CD4-positive, alpha-beta T cell treated with Interleukin-4 for 1 hour (primary cell): ENCODE measurements at regions not wholly inside any gene's neighbourhood (a gene's known extent, or its start where the extent isn't known, plus 50 kb on each side); places are given as distances from the start of the nearest gene placed in this dataset.

Source experiments
- DNase-seq, 2 donors: peaks; one replicate each; pipeline ENCODE4 v3.0.0-alpha.2; 2020 to 2022

DNA sequence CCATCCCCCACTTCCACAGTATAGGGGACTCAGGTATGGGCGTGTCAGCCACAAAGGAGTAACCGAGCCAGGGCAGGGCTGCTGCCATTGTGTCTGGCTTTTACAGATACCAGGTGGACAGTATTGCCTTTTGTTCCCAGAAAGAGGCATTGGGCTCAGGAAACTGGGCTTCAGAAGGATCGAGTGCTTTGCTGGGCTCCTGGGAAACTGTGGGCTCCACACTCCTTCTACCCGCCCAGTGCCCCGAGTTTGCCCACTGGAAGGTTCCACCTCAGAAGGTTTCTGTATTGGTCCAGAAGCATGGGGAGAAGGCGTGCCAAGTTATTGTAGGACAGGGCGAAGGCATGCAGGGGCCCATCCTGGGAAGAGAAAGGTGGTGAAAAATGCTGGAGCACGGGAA is 894.4 kb downstream of the TBC1D22A start:
- no peak for DNase-seq

DNA sequence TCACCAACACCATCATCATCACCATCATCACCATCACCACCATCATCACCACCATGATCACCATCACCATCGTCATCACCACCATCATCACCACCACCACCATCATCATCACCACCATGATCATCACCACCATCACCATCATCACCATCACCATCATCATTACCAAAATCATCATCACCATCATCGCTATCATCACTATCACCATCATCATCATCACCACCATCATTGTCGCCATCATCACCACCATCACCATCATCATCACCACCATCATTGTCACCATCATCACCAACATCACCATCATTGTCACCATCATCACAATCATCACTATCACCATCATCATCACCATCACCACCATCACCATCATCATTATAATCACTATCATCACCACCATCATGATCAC is 893.5 kb downstream of the TBC1D22A start:
- DNase-seq: no peak

DNA sequence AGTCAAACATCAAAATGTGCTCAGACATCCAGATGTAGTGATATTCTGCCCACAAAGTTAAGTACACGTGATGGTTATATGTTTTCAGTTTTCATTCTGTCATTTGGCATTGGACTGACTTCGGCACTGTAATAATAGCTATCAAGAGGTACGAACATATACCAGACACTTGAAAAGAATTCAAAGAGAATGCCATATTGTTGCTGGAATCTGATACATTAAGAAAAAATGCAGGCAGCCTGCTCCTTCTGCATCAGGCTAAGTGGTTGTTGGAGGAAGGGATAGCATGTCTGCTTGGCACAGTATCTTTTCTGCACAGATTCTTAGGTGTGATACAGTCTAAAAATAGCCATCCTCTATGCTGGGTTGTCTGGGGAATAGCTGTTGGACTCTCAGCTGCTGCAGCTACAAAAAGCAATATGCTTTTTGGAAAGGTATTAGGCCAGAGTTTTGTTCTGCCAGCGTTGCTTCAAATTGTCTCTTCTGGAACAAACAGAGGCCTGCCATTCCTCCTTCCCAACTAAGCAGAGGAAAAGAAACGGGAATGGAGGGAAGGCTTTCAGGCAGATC is 892.6 kb downstream of the TBC1D22A start:
- DNase-seq: no peak

DNA sequence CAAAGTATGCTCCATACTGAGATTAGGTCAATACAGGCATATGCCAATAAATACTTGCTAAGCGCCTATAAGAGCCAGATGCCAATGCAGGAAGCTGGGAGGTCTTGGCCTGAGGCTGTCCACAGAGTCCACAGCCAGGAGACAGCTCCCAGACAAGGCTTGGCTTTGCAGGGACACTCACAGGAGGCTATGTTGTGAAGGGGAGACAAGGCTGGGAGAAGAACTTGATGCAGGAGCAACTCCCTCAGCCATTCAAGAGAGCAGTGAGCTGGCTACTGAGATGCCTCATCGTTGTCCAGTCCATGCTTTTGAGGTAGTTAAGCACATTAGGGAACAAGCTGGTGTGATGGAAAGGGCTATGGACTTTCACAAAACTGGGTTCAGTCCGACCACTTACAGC is 891.5 kb downstream of the TBC1D22A start:
- DNase-seq: no peak

DNA sequence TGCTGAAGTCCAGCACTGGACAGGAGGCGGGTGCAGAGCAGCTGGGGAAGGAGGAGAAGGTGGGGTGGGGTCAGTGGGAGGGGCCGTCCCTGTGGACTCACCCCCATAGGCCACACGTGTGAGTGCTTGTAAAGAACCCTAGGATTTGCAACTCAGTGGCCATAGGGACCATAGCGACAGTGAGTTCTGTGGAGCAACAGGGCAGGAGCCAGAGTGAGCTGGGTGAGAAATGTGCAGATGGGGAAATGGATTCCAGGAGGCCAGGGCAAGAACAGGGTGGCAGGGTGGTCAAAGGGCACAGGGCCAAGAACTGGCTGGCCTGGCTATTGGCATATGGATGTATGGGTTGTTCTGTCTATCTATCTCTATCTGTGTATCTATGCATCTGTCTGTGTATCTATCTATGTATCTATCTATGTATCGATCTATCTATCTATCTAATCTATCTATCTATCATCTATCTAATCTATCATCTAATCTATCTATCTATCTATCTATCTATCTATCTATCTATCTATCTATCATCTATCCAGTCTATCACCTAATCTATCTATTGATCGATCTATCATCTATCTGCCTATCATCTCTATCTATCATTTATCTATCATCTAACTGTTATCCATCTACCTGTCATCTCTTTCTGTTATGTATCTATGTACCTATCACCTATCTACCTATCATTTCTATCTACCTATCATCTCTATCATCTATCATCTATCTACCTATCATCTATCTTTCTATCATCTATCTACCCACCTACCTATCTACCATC is 889.0 kb downstream of the TBC1D22A start:
- no peak for DNase-seq

DNA sequence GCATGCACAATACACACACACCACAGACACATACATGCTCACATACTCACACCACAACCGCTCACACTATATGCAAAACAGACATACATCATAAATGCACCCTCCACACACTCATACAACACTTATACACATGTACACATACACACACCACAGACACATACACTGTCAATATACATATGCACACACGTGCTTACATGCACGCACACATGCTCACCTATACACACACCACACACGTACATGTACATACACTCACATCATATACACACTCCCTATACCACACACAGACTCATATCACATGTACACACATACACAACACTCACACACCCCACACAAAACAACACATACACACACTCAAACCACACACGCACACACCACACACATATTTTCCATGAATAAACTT is 885.3 kb downstream of the TBC1D22A start:
- DNase-seq: no peak

DNA sequence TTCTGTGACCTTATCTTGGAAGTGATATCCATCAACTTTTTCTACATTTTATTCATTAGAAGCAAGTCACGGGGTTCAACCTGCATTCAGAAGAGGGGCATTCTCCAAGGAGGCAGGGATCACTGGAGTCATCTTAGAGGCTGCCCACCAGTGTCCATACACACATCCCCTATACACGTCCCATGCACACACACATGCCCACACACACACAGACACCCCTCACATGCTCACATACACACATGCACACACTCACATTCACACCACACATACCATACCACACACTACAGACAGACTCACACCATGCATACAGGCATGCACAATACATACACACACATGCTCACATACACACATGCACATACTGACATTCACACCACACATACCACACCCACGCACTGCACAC is 884.7 kb downstream of the TBC1D22A start:
- DNase-seq: no peak

DNA sequence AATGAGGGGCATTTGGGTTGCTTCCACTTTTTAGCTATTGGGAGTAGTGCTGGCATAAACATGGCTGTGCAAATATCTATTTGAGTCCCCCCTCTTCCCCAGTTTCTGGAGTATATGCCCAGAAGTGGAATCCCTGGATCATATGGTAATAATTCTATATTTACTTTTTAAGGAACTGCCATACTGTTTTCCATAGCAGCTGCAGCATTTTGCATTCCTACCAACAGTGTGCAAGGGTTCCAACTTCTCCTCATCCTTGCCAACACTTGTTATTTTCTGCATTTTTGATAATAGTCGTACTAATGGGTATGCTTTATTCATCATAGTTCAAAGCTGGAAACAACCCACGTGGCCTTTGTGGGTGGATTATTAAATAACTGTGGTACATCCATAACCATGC is 883.5 kb downstream of the TBC1D22A start:
- DNase-seq: no peak

DNA sequence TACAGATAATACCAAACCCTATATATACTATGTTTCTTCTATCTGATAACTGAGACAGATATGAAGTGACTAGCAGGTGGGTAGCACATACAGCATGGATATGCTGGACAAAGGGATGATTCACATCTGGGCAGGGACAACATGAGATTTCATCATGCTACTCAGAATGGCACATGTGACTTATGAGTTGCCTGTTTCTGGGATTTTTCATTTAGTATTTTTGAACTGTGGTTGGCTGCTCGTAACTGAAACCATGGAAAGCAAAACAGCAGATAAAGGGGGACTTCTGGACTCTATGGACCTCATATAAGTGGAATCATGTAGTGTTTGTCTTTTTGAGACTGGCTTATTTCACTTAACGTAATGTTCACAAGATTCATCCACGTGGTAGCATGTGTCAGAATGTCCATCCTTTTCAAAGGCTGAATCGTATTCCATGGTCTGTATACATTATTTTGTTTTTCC is 883.0 kb downstream of the TBC1D22A start:
- DNase-seq: no peak

DNA sequence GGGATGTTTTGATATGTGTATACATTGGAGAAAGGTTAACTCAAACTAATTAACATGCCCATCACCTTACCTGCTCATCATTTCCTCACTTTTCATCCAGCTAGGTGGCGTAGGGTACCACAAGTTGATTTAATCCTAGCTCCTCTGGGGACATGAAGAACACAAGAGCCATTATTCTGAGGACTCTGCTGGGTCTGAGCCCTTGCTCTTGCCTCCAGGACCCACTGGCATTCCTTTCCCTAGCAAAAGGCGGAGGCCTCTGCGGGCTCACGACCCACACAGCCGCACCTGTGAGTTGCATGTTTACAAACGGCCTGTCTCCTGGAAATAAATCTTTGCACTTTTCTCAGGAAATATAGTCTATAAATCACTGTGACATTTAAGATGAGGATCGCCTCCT is 871.9 kb downstream of the TBC1D22A start:
- no peak for DNase-seq

DNA sequence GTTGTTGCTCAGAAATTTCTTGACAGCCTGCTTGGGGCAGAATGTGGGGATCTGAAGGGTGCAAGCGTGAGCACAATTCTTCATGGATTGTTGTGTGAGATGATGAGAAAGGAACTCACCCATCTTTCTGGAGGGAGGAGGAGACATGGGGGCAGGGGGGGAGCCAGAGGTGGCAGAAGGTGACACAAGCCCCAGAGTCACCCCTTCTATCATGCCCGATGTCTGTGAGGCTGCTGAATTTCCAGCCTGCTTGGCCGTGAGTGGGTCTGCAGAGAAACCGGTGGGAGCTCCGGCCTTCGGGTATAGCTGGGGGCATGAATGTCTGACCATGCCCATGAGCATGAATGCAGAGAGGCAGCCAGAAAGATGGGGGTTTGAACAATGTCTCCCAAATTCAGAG is 870.7 kb downstream of the TBC1D22A start:
- DNase-seq: no peak

DNA sequence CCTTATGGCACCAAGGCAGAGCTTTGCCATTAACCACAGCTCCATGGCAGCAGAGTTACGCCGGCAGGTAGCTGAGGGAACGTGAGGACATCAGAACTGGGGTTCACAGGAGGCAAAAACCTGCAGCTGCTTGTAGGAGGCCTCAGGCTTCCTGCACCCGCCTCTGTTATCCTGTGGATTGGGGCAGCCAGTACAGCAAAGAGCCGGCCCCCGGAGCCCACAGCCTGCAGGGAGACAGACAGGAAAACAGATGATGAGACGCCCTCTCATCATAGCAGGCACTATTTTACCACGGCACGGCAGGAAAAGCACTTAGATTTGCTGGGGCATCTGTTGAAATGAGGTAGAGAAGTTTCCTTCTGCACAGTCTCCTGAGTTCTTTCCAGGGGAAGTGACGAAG is 870.3 kb downstream of the TBC1D22A start:
- DNase-seq: no peak

DNA sequence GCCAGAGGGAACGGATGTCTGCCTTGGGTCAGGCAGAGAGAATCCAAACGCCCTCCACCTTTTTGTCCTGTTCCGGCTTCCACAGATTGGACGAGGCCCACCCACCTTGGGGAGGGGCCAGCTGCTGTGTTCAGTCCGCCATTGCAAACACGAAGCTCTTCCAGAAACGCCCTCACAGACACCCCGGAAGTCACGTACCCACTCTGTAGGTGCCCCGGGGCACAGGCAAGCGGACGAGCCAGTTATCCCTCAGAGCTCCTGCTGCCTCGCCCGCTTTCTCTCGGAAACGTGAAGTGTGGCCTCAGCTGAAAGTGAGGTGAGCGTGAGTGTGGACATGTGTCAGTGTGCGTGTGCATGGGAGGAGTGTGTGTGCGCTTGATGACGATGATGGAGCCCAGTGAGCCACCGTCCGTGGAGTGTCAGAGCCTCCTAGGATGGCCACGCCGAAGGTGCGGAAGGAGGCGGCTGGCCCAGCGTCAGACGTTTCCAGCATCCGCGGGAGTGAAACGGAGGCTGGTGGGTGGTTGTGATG is 869.2 kb downstream of the TBC1D22A start:
- DNase-seq: peak in 1 of 2 donors; percentile 8

DNA sequence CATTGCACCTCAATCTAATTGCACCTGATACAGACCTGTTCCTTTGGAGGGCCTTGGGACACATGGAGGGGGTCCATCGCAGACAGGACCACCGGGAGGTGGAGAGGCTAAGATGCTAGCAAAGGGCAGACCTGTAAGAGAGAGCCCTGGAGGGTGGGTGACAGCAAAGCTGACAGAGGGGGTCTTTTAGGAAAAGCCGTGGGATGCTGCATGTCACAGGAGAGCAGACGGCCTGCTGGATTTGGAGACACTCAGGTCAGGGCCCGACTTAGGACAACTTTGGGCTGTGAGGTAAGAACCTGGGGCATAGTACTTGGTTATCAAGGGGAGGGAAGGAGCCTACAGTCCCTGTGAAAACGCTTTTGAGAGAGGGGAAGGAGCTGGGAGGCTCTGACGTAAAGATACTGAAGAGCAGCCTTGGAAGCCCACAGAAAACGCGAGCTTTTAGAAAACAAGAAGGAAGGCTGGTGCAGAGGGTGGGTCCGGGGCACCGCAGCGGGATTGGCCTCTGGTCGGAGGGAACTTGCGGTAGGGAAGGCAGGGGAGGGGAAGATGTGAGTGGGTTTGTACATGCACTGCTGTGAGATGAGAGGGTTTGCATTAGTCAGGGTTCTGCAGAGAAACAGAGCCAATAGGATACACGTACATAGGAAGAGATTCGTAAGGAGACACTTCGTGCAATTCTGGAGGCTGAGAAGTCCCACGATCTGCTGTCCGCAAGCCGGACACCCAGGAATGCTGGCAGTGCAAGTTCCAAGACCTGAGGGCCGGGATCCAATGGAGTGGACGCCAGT is 868.5 kb downstream of the TBC1D22A start:
- no peak for DNase-seq

DNA sequence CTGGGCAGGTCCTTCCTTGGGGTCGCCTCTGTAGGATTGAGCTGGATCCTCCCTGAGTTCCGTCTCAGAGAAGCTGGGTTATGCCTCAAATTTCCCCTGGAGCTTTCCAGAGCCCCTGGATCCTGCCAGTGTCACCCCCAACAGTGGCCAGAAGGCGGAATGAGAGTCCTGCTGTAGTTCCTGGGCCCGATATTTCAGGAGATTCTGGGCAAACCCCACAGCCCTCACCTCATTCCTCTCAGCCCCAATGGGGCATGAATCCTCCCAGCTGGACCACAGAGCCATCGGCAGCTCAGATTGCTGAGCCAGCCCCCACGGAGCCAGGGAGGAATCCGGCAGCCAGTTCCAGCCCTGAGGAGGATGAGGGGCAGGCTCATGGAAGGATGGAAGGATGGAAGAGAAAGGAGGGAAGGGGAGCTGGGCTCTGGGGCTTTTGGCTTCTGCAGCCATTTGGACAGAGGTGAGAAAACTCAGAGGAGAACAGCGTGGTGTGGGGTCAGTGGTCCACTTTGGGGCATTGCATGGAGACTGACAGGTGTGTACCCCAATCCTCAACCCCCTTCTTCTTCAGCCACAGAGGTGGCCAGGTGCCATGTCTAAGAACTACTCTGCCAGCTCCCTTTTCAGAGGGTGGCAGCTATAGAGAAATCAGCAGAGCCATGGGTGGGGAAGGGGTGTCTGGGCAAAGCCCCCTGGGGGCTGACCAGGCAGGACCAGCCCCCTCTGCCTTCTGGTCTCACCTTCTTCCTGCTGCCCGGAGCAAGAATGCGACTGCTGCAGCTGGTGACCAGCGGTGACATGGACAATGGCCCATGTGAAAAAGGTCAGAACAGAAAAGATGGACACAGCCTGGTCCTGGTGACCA is 867.6 kb downstream of the TBC1D22A start:
- DNase-seq: peak in 1 of 2 donors; percentile 10

DNA sequence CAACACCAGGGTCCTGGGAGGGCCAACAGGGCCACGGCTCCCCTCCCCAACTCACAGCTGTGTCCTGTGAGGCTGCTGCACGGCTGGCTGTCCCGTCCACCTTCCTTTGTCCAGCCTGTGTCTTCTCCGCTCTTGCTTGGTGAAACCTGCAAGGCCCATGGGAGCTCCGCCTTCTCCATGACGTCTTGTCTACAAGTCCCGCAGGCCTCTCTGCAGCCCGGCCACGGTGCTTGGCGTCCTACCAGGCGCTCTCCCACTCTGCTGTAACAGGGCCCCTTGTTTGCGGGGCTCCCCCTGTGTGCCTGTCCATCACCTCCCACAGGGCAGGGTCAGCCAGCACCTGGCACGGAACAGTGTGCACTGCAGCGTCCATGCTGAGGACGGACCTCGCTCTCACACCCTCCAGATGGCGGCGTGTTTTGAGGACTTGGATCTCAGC is 866.8 kb downstream of the TBC1D22A start:
- DNase-seq: peak in 1 of 2 donors; percentile 8

DNA sequence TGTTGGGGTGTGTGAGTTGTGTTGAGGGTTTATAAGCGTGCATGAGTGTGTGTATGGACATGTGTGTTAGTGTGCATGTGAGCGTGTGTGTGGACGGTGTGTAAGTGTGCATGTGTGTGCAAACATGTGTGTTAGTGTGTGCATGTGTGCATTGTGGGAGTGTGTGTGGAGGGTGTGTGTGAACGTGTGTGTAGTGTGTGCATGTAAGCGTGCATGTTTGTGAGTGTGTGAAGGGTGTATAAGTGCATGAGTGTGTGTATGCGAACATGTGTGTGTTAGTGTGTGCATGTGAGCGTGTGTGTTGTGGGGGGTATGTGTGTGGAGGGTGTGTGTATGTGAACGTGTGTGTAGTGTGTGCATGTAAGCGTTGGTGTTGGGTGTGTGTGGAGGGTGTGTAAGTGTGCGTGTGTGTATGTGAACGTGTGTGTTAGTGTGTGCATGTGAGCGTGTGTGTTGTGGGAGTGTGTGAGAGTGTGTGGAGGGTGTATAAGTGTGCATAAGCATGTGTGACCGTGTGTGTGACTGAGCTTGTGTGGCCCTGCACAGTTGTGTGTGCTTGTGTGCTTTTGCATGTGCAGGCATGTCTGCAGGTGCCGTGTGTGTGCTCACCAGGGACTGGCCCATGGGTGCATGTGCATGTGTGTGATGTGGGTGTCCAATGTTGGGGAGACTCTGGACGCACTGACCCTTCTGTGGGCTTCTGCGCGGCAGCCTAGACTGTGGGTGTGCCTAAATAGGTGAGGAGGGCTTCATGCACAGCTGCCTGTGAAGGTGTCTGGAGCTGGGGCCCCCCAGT is 866.2 kb downstream of the TBC1D22A start:
- peak in 1 of 2 donors; percentile 6 for DNase-seq

DNA sequence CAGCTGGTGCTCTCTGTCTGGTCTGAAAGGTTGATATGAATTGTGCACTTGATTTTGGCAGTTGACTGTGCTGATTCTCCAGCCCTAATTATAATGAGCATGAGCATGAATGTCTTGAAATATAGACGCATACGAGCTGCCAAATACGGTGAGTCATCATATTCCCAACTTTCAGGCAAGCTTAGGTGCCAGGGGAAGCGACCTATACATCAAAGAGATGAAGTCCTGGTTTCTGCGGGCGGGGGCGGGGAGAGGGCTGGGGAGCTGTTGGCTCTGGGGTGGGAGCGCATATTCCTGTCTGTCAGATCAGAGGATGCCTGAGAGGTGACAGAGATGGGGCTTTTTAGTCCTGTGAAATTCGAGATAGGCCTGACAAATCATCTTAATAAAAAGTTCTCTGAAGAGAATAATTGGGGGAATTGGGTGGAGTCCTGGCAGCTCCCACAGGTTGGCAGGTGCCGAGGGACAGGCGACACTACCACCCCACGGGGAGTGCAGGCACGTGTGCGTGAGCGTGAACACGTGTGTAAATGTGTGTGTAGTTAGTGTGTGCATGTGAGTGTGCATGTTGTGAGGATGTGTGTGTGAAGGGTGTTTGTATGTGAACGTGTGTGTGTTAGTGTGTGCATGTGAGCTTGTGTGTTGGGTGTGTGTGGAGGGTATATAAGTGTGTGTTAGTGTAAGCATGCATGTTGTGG is 865.3 kb downstream of the TBC1D22A start:
- no peak for DNase-seq

DNA sequence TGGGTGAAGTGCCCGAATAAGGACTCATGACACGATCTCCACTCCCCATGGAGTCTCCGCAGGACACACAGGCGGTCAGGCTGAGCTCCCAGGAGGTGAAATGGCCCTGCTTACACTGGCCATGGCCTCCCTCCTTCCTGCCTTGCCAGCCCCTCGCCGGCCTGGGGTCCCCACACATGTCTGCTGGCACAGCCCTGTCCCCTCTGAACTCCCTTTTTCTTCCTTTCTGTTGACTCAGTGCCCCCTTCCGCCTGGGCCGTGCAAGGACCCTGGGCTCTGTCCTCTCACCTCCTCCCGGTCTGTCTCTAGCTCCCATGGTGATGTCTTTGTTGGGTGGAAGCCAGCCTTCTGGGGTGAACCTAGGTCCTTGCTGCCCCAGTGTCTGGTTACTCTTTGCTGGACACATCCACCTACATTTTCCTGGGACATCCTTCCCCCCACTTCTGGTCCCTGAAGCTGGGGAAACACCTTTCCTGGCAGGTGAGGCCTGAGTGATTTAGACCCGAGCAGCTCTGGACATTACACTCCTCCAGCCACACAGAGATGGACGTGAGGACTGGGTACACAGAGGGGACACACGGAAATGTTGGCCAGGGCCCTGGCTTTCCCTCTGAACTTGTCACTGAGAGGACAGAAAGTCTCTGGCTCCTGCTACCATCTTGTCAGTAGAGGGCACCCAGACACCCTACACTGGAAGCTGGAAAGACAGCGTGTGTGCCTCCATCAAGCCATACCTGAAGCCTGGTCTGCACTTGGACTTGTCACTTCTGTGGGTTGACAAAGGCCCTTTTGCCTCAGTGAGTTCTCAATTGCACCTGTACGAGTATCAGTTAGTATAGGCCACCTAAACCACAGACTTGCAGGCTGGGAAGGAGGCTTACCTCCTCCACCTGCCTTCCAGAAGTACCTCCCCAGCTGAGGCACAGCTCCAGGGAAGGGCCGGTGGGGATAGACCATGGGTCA is 864.3 kb downstream of the TBC1D22A start:
- DNase-seq: no peak
